Kidney glomerular epithelial cell (primary cell): ENCODE measurements at regions not wholly inside any gene's neighbourhood (a gene's known extent, or its start where the extent isn't known, plus 50 kb on each side); places are given as distances from the start of the nearest gene placed in this dataset.

Experiments
- DNase-seq: peaks from one replicate; lab custom pipeline; 2025; lab: John Stamatoyannopoulos, UW

- no peak for DNase-seq
Observed at GRCh38 chr7:126378642-126379041, 874.1 kb downstream of the GRM8 start.

GRCh38 chr7:126370038-126370668 lies 882.6 kb downstream of the GRM8 start:
- DNase-seq = no peak

- DNase-seq = no peak
Observed at GRCh38 chr7:126362746-126363145, 890.0 kb downstream of the GRM8 start.

GRCh38 chr7:126361183-126361582 lies 891.6 kb downstream of the GRM8 start:
- DNase-seq = no peak

GRCh38 chr7:126339813-126340212 lies 912.9 kb downstream of the GRM8 start:
- no peak for DNase-seq

- no peak for DNase-seq
Observed at GRCh38 chr7:126305671-126306070, 947.1 kb downstream of the GRM8 start.

GRCh38 chr7:126303926-126304325 lies 948.8 kb downstream of the GRM8 start:
- no peak for DNase-seq

- DNase-seq = no peak
Observed at GRCh38 chr7:126302639-126303038, 950.1 kb downstream of the GRM8 start.

GRCh38 chr7:126286317-126286716 lies 966.4 kb downstream of the GRM8 start:
- DNase-seq = no peak

- DNase-seq = no peak
Observed at GRCh38 chr7:126236261-126236660, 1016.5 kb downstream of the GRM8 start.

GRCh38 chr7:126228356-126229061 lies 1024.2 kb downstream of the GRM8 start:
- no peak for DNase-seq

- DNase-seq = no peak
Observed at GRCh38 chr7:126227643-126228042, 1025.1 kb downstream of the GRM8 start.

- no peak for DNase-seq
Observed at GRCh38 chr7:126227055-126227454, 1025.7 kb downstream of the GRM8 start.

GRCh38 chr7:126223729-126224128 lies 1029.0 kb downstream of the GRM8 start:
- no peak for DNase-seq

GRCh38 chr7:126222782-126223181 lies 1030.0 kb downstream of the GRM8 start:
- DNase-seq = no peak

GRCh38 chr7:126215785-126216184 lies 1037.0 kb downstream of the GRM8 start:
- DNase-seq = no peak

- no peak for DNase-seq
Observed at GRCh38 chr7:126213876-126214275, 1038.9 kb downstream of the GRM8 start.

GRCh38 chr7:126211875-126212274 lies 1040.9 kb downstream of the GRM8 start:
- no peak for DNase-seq

GRCh38 chr7:126210707-126211106 lies 1042.0 kb downstream of the GRM8 start:
- no peak for DNase-seq

GRCh38 chr7:126203185-126203584 lies 1049.6 kb downstream of the GRM8 start:
- DNase-seq = no peak

GRCh38 chr7:126202177-126202576 lies 1050.6 kb downstream of the GRM8 start:
- no peak for DNase-seq

- DNase-seq = no peak
Observed at GRCh38 chr7:126185959-126186580, 1066.7 kb downstream of the GRM8 start.

- no peak for DNase-seq
Observed at GRCh38 chr7:126179916-126180315, 1072.8 kb downstream of the GRM8 start.
